H1 (cell line): ENCODE measurements at regions not wholly inside any gene's neighbourhood (a gene's known extent, or its start where the extent isn't known, plus 50 kb on each side); places are given as distances from the start of the nearest gene placed in this dataset.

ENCODE experiments used
- CTCF ChIA-PET: fragments of 300-600 bp; sonication (Branson Sonifier 250); formaldehyde crosslinking; loops from one replicate; lab custom pipeline; 2021; ENCODE audit not compliant: partially characterized antibody; lab: Charles Lee
- POLR2A ChIA-PET: fragments of 300-600 bp; sonication (Branson Sonifier 250); formaldehyde crosslinking; loops from one replicate; lab custom pipeline; 2021; ENCODE audit warnings: inconsistent platforms; ENCODE audit not compliant: partially characterized antibody; lab: Charles Lee
- DNase-seq, 2 experiments: peaks; one replicate each; pipeline versions ENCODE4 v3.0.0 to v3.0.0-alpha.2; 2010 to 2022; ENCODE audit warnings: low spot score in 2 of 2, low read depth in 1 of 2, mixed read lengths in 1 of 2
- FAIRE-seq: peaks from 2 replicates; lab custom pipeline; 2011; peaks lifted over from hg19 to GRCh38; lab: Jason Lieb, UNC
- H2AFZ ChIP-seq: 2 replicates; pipeline ENCODE4 v1.8.1; 2012; ENCODE audit warnings: low read length, inconsistent platforms
- H2AK5ac ChIP-seq: 2 replicates; pipeline ENCODE4 v1.6.1; 2013; ENCODE audit warnings: low read depth, low read length
- H2BK120ac ChIP-seq: replicated peaks from 2 replicates; pipeline ENCODE3; 2013; ENCODE audit warnings: low read depth, low read length, inconsistent platforms
- H2BK12ac ChIP-seq: 2 replicates; pipeline ENCODE4 v1.6.1; 2013; ENCODE audit warnings: low read depth, low read length
- H2BK15ac ChIP-seq: 2 replicates; pipeline ENCODE4 v1.6.1; 2013; ENCODE audit warnings: low read length
- H2BK20ac ChIP-seq: 2 replicates; pipeline ENCODE4 v1.6.1; 2013; ENCODE audit warnings: low read length
- H2BK5ac ChIP-seq: 2 replicates; pipeline ENCODE4 v1.6.1; 2013; ENCODE audit warnings: low read depth, low read length
- H3K14ac ChIP-seq: 2 replicates; pipeline ENCODE4 v1.6.1; 2013; ENCODE audit warnings: inconsistent platforms; ENCODE audit not compliant: insufficient read length
- H3K18ac ChIP-seq: 2 replicates; pipeline ENCODE4 v1.6.1; 2013; ENCODE audit warnings: low read length; ENCODE audit errors: extremely low read depth
- H3K23ac ChIP-seq: 2 replicates; pipeline ENCODE4 v1.6.1; 2013; ENCODE audit warnings: inconsistent platforms; ENCODE audit not compliant: insufficient read length
- H3K23me2 ChIP-seq: 2 replicates; pipeline ENCODE4 v1.6.1; 2013; ENCODE audit warnings: low read depth, low read length
- H3K27ac ChIP-seq: 2 replicates; pipeline ENCODE4 v1.6.1; 2011; ENCODE audit warnings: low read depth, low read length, inconsistent platforms
- H3K27me3 ChIP-seq, 4 experiments: replicated peaks in 1 of 4; 1 replicate in 1 of 4; 2 replicates in 3 of 4; pipeline versions ENCODE4 v1.6.1 to v1.8.1; 2011 to 2013; ENCODE audit warnings: low read length in 3 of 4, mild to moderate bottlenecking in 3 of 4, inconsistent platforms in 2 of 4, mixed read lengths in 2 of 4, moderate library complexity in 1 of 4; ENCODE audit not compliant: control insufficient read depth in 3 of 4, insufficient read depth in 3 of 4; ENCODE audit errors: extremely low read depth in 1 of 4
- H3K36me3 ChIP-seq, 4 experiments: 2 replicates each; pipeline versions ENCODE4 v1.6.1 to v1.8.1; 2011 to 2013; ENCODE audit warnings: mild to moderate bottlenecking in 4 of 4, low read length in 3 of 4, moderate library complexity in 2 of 4, control low read depth in 1 of 4, inconsistent platforms in 1 of 4; ENCODE audit not compliant: insufficient read depth in 4 of 4, control insufficient read depth in 2 of 4
- H3K4ac ChIP-seq: replicated peaks from 2 replicates; pipeline ENCODE3; 2013; ENCODE audit warnings: low read length, low read depth, mixed read lengths, inconsistent platforms; ENCODE audit not compliant: insufficient read length
- H3K4me1 ChIP-seq, 4 experiments: replicated peaks in 1 of 4; 1 replicate in 1 of 4; 2 replicates in 3 of 4; pipeline versions ENCODE4 v1.6.1 to v1.8.1; 2011 to 2013; ENCODE audit warnings: low read length in 3 of 4, inconsistent platforms in 2 of 4, mixed read lengths in 1 of 4; ENCODE audit not compliant: insufficient read depth in 4 of 4, control insufficient read depth in 3 of 4
- H3K4me2 ChIP-seq, 2 experiments: 2 replicates each; pipeline versions ENCODE4 v1.6.1 to v1.8.1; 2011 to 2013; ENCODE audit warnings: low read depth in 2 of 2, low read length in 2 of 2, control low read depth in 1 of 2, inconsistent platforms in 1 of 2, mild to moderate bottlenecking in 1 of 2; ENCODE audit not compliant: insufficient read depth in 1 of 2
- H3K4me3 ChIP-seq, 4 experiments: fragments of 200-600, 300-600 bp in 1 of 4; sonication (generic), shearing (Covaris generic), sonication (Bioruptor Twin) in 1 of 4; 2 replicates each; pipeline versions ENCODE4 v1.5.1 to v1.8.1; 2011 to 2016; ENCODE audit warnings: low read length in 4 of 4, low read depth in 3 of 4, control low read depth in 2 of 4, inconsistent platforms in 2 of 4, mild to moderate bottlenecking in 2 of 4, mixed read lengths in 1 of 4, moderate library complexity in 1 of 4; ENCODE audit not compliant: insufficient read depth in 2 of 4; ENCODE audit errors: extremely low read depth in 1 of 4
- H3K56ac ChIP-seq: replicated peaks from 2 replicates; pipeline ENCODE3; 2013; ENCODE audit warnings: low read depth, mild to moderate bottlenecking, mixed read lengths, low read length, inconsistent platforms; ENCODE audit not compliant: insufficient read length
- H3K79me1 ChIP-seq: 2 replicates; pipeline ENCODE4 v1.6.1; 2013; ENCODE audit warnings: low read depth, low read length, control low read depth
- H3K79me2 ChIP-seq, 2 experiments: 2 replicates each; pipeline versions ENCODE4 v1.6.1 to v1.8.1; 2012 to 2013; ENCODE audit warnings: low read length in 2 of 2, mild to moderate bottlenecking in 2 of 2, inconsistent platforms in 1 of 2; ENCODE audit not compliant: insufficient read depth in 2 of 2, control insufficient read depth in 1 of 2
- H3K9ac ChIP-seq, 4 experiments: replicated peaks in 1 of 4; 1 replicate in 1 of 4; 2 replicates in 3 of 4; pipeline versions ENCODE4 v1.6.1 to v1.8.1; 2011 to 2013; ENCODE audit warnings: low read depth in 3 of 4, low read length in 3 of 4, control low read depth in 2 of 4, mild to moderate bottlenecking in 2 of 4, moderate library complexity in 2 of 4, inconsistent platforms in 1 of 4; ENCODE audit errors: extremely low read depth in 1 of 4
- H3K9me3 ChIP-seq, 2 experiments: 2 replicates each; pipeline versions ENCODE4 v1.6.1 to v1.8.1; 2012 to 2013; ENCODE audit warnings: mild to moderate bottlenecking in 2 of 2, moderate library complexity in 2 of 2, control low read depth in 1 of 2, inconsistent platforms in 1 of 2, low read depth in 1 of 2, low read length in 1 of 2, mixed read lengths in 1 of 2; ENCODE audit not compliant: insufficient read depth in 2 of 2
- H4K20me1 ChIP-seq, 2 experiments: replicated peaks in 1 of 2; 2 replicates each; pipeline versions ENCODE3 to v1.8.1; 2011 to 2013; ENCODE audit warnings: inconsistent platforms in 2 of 2, low read length in 2 of 2, mild to moderate bottlenecking in 1 of 2; ENCODE audit not compliant: insufficient read depth in 2 of 2, control insufficient read depth in 1 of 2
- H4K5ac ChIP-seq: 2 replicates; pipeline ENCODE4 v1.6.1; 2013; ENCODE audit warnings: low read length, low read depth, mixed read lengths, inconsistent platforms; ENCODE audit not compliant: insufficient read length
- H4K8ac ChIP-seq: 2 replicates; pipeline ENCODE4 v1.8.0; 2013; ENCODE audit warnings: mild to moderate bottlenecking, moderate library complexity, low read length, inconsistent platforms; ENCODE audit not compliant: insufficient read depth; ENCODE audit errors: extremely low read depth
- H4K91ac ChIP-seq: replicated peaks from 2 replicates; pipeline ENCODE3; 2013; ENCODE audit warnings: low read length, mixed read lengths, inconsistent platforms; ENCODE audit not compliant: insufficient read length
- CHD2 ChIP-seq: IDR thresholded peaks from 2 replicates; pipeline ENCODE4 v1.6.1; 2012; ENCODE audit warnings: low read length, improper control_type of control experiment
- HDAC2 ChIP-seq, 2 experiments: fragments of 300-600 bp in 1 of 2; sonication (generic) in 1 of 2; IDR thresholded peaks; 2 replicates each; pipeline ENCODE4 v1.6.1; 2011 to 2012; ENCODE audit warnings: low read depth in 2 of 2, low read length in 2 of 2, mild to moderate bottlenecking in 2 of 2, moderate library complexity in 2 of 2, borderline replicate concordance in 1 of 2, inconsistent platforms in 1 of 2
- JUN ChIP-seq: IDR thresholded peaks from 2 replicates; pipeline ENCODE4 v1.6.1; 2011; ENCODE audit warnings: low read depth, mild to moderate bottlenecking, improper control_type of control experiment, low read length
- JUND ChIP-seq: IDR thresholded peaks from 2 replicates; pipeline ENCODE4 v1.6.1; 2011; ENCODE audit warnings: mild to moderate bottlenecking, improper control_type of control experiment, low read length
- MAFK ChIP-seq: IDR thresholded peaks from 2 replicates; pipeline ENCODE4 v1.6.1; 2012; ENCODE audit warnings: low read depth, mild to moderate bottlenecking, improper control_type of control experiment, low read length
- NRF1 ChIP-seq: IDR thresholded peaks from 2 replicates; pipeline ENCODE4 v1.6.1; 2011; ENCODE audit warnings: mild to moderate bottlenecking, low read depth, low read length, improper control_type of control experiment
- RAD21 ChIP-seq, 2 experiments: IDR thresholded peaks in 1 of 2; conservative IDR thresholded peaks in 1 of 2; 2 replicates each; pipeline ENCODE4 v1.6.1; 2011; ENCODE audit warnings: low read depth in 2 of 2, low read length in 2 of 2, improper control_type of control experiment in 1 of 2, inconsistent platforms in 1 of 2, mild to moderate bottlenecking in 1 of 2, moderate library complexity in 1 of 2
- SP1 ChIP-seq: IDR thresholded peaks from 2 replicates; pipeline ENCODE4 v1.6.1; 2011; ENCODE audit warnings: low read depth, low read length
- SP2 ChIP-seq: IDR thresholded peaks from 2 replicates; pipeline ENCODE4 v1.6.1; 2012; ENCODE audit warnings: mild to moderate bottlenecking, low read length, inconsistent platforms
- SUZ12 ChIP-seq: fragments of 200-600 bp; sonication (generic); IDR thresholded peaks from 2 replicates; pipeline ENCODE4 v1.6.1; 2012; ENCODE audit warnings: mild to moderate bottlenecking, inconsistent platforms, low read length, moderate library complexity, mixed read lengths
- TBP ChIP-seq: IDR thresholded peaks from 2 replicates; pipeline ENCODE4 v1.6.1; 2011; ENCODE audit warnings: low read depth, low read length, improper control_type of control experiment
- TEAD4 ChIP-seq: IDR thresholded peaks from 2 replicates; pipeline ENCODE4 v1.6.1; 2012; ENCODE audit warnings: low read depth, low read length, inconsistent platforms, mixed read lengths
- WGBS, 2 experiments: shearing (Covaris generic) in 1 of 2; methylation state at CpG; one replicate each; pipeline versions ENCODE4 v1.1.6 to v1.1.7; 2013 to 2015; ENCODE audit warnings: low lambda C conversion rate in 2 of 2, mixed read lengths in 2 of 2, inconsistent platforms in 1 of 2, low coverage in 1 of 2, missing lambda C conversion rate in 1 of 2; ENCODE audit not compliant: insufficient replicate concordance in 2 of 2, insufficient coverage in 1 of 2, insufficient read length in 1 of 2; ENCODE audit errors: extremely low coverage in 1 of 2, missing lambda C conversion rate in 1 of 2; 5-methylcytosine and 5-hydroxymethylcytosine counted together
- TF ChIP-seq, protein P1 (sequence below): IDR thresholded peaks from 2 replicates; pipeline ENCODE4 v1.6.1; 2012; ENCODE audit warnings: low read length, inconsistent platforms
- TF ChIP-seq, protein P2 (sequence below): IDR thresholded peaks from 2 replicates; pipeline ENCODE4 v1.6.1; 2012; ENCODE audit warnings: inconsistent platforms

GRCh38 chr3:102091358-102091757, 242.0 kb downstream of the NFKBIZ start:
- Histone ChIP-seq H3K4ac (no peak overlapping the region), H3K36me3 (no peaks in the 10 kb centered on the region), H4K5ac (no peak overlapping the region), H3K79me2 (no peaks in the 10 kb centered on the region), H3K4me2 (no peak overlapping the region), H2BK20ac (no peak overlapping the region), H2BK12ac (no peak overlapping the region), H3K9ac (no peak overlapping the region), H2BK15ac (no peak overlapping the region), H2BK120ac (no peak overlapping the region), H2AK5ac (no peak overlapping the region), H4K20me1 (no peaks in the 10 kb centered on the region), H3K56ac (no peak overlapping the region), H4K91ac (no peak overlapping the region), H3K14ac (no peak overlapping the region), H2BK5ac (no peak overlapping the region), H3K18ac (no peak overlapping the region), H3K4me3 (no peak overlapping the region), H4K8ac (no peak overlapping the region), H3K23ac (no peak overlapping the region), H3K4me1 (no peaks in the 10 kb centered on the region), H3K9me3 (no peaks in the 10 kb centered on the region), H3K27ac (no peak overlapping the region), H3K79me1 (no peaks in the 10 kb centered on the region), H3K27me3 (no peaks in the 10 kb centered on the region), H2AFZ (no peak overlapping the region), H3K23me2 (no peaks in the 10 kb centered on the region)
- POLR2A ChIA-PET: no interaction called here
- CTCF ChIA-PET: no interaction called here
- FAIRE-seq (no peak), DNase-seq (no peak)
- 98% methylated on average over 2 of the region's 2 CpGs; no CpG with 5 or more reads in 1 of the 2 experiments for WGBS, 2 experiments
- TF ChIP-seq, protein P1, sequence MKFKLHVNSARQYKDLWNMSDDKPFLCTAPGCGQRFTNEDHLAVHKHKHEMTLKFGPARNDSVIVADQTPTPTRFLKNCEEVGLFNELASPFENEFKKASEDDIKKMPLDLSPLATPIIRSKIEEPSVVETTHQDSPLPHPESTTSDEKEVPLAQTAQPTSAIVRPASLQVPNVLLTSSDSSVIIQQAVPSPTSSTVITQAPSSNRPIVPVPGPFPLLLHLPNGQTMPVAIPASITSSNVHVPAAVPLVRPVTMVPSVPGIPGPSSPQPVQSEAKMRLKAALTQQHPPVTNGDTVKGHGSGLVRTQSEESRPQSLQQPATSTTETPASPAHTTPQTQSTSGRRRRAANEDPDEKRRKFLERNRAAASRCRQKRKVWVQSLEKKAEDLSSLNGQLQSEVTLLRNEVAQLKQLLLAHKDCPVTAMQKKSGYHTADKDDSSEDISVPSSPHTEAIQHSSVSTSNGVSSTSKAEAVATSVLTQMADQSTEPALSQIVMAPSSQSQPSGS: no peak
- TF ChIP-seq MAFK (no peak), JUND (no peak), JUN (no peak), NRF1 (no peak), SUZ12 (no peak), SP2 (no peak), TEAD4 (no peak), RAD21 (IDR thresholded peaks at IDR 0.05 in 1 of 2, conservative IDR thresholded peaks at IDR 0.05 in 1 of 2; ENCODE audit: low read depth in 2 of 2, low read length in 2 of 2) (no peak), TBP (no peak), CHD2 (no peak), HDAC2 (IDR thresholded peaks at IDR 0.05; ENCODE audit: borderline replicate concordance in 1 of 2, low read depth in 2 of 2, low read length in 2 of 2) (no peak), SP1 (no peak)
- TF ChIP-seq, protein P2, sequence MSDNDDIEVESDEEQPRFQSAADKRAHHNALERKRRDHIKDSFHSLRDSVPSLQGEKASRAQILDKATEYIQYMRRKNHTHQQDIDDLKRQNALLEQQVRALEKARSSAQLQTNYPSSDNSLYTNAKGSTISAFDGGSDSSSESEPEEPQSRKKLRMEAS: no peak
